ENCODE measurements at regions not wholly inside any gene's neighbourhood (a gene's known extent, or its start where the extent isn't known, plus 50 kb on each side); places are given as distances from the start of the nearest gene placed in this dataset.

DNA sequence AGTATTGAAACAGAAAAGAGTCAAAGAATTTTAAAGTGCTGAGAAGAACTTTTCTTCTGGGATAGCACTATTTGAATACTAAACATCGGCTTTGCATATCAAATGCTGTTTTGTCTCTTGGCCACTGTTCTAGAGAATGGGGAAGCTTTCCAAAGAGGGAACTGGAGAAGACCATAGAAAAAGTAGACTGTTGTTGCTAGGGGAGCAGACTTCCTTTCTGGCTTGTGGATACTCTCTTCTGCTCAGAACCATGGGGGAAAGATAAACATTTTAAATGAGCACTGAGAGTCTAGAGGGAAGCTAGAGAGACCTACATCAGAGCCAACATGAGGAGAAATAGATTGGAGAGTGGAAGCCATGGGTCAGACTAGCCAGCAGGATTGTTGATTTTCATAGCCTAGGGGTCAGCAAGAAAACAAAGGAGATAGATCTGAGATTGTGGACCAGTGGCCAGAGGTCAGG lies 315.7 kb downstream of the KCTD12 start:
- H3K27me3 ChIP-seq = no peaks in the 10 kb centered on the region
- H3K4me1 ChIP-seq = no peaks in the 10 kb centered on the region
- H3K27ac ChIP-seq = no peak overlapping the region
- ATAC-seq = no peak
- no peak overlapping the region for H3K4me3 ChIP-seq
- H3K36me3 ChIP-seq (replicated peaks in 1 of 2; ENCODE audit: insufficient read depth in 1 of 2, low read depth in 2 of 2) = no peaks in the 10 kb centered on the region
- no peak for TF ChIP-seq POLR2A (IDR thresholded peaks at IDR 0.05)
- TF ChIP-seq CTCF (IDR thresholded peaks at IDR 0.05) = no peak
- WGBS, 2 donors = 68 to 81% methylated on average over 1 of the region's 1 CpG
- H3K9me3 ChIP-seq = no peaks in the 10 kb centered on the region
- DNase-seq = no peak
- intact Hi-C loops (cut with DNase I) = no loop called here

GRCh38 chr13:76556627-76557026 lies 329.6 kb downstream of the KCTD12 start:
- Histone ChIP-seq H3K4me3 (no peak overlapping the region), H3K27me3 (no peaks in the 10 kb centered on the region), H3K27ac (no peak overlapping the region), H3K36me3 (replicated peaks in 1 of 2; ENCODE audit: insufficient read depth in 1 of 2, low read depth in 2 of 2) (no peaks in the 10 kb centered on the region), H3K9me3 (no peaks in the 10 kb centered on the region), H3K4me1 (no peaks in the 10 kb centered on the region)
- no peak for ATAC-seq
- intact Hi-C loops (cut with DNase I) = no loop called here
- WGBS, 2 donors = 32 to 39% methylated on average over 1 of the region's 1 CpG
- TF ChIP-seq CTCF (IDR thresholded peaks at IDR 0.05) = no peak
- no peak for TF ChIP-seq POLR2A (IDR thresholded peaks at IDR 0.05)
- DNase-seq = no peak

- DNase-seq = no peak
- Histone ChIP-seq H3K27me3 (no peaks in the 10 kb centered on the region), H3K36me3 (replicated peaks in 1 of 2; ENCODE audit: insufficient read depth in 1 of 2, low read depth in 2 of 2) (no peaks in the 10 kb centered on the region), H3K4me1 (no peaks in the 10 kb centered on the region), H3K4me3 (no peak overlapping the region), H3K9me3 (no peaks in the 10 kb centered on the region), H3K27ac (no peak overlapping the region)
- no peak for ATAC-seq
- intact Hi-C loops (cut with DNase I) = no loop called here
- TF ChIP-seq POLR2A (IDR thresholded peaks at IDR 0.05) (no peak), CTCF (IDR thresholded peaks at IDR 0.05) (no peak)
- WGBS, 2 donors = 37 to 46% methylated on average over 1 of the region's 1 CpG
Observed at GRCh38 chr13:76552807-76553206, 333.4 kb downstream of the KCTD12 start.

DNA sequence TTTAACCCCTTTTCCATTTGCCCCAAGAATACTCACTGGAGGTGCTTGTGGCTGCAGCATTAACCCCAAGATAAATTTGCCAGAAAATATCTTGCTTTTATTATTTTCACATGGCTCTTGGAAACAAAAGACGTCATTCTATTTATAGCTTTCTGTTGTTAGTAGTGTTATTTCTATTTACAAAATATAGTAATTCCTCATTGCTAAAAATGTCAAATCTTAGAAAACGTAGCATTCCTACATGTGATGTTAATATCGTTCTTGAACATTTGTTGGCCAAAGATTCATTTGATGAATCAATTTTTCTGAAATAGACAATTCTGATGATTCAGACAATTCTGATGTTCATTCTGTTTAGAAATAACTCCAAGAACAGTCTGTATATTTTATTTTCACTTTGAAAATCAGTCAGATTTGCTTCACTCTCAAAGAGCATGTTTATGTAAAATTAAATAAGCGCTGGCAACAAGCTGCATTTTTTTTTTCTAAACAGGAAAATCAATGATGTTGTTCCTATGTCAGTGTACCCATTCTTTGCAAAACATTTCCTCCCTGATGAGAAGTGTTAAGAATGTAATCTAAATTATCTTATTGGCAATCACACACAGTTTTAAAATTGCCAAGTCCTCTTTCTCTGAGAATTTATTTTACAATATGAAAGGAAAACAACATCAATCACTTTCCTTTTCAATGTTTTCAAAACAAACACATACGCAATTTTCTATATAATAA lies 334.0 kb downstream of the KCTD12 start:
- Histone ChIP-seq H3K4me3 (no peak overlapping the region), H3K36me3 (replicated peaks in 1 of 2; ENCODE audit: insufficient read depth in 1 of 2, low read depth in 2 of 2) (no peaks in the 10 kb centered on the region), H3K4me1 (no peaks in the 10 kb centered on the region), H3K27me3 (no peaks in the 10 kb centered on the region), H3K9me3 (no peaks in the 10 kb centered on the region), H3K27ac (no peak overlapping the region)
- no peak for DNase-seq
- 39 to 52% methylated on average over 5 of the region's 5 CpGs for WGBS, 2 donors
- intact Hi-C loops (cut with DNase I) = no loop called here
- no peak for TF ChIP-seq CTCF (IDR thresholded peaks at IDR 0.05)
- no peak for TF ChIP-seq POLR2A (IDR thresholded peaks at IDR 0.05)
- no peak for ATAC-seq

- DNase-seq (no peak), ATAC-seq (no peak)
- 55 to 64% methylated on average over 4 of the region's 4 CpGs for WGBS, 2 donors
- Histone ChIP-seq H3K27ac (no peak overlapping the region), H3K9me3 (no peaks in the 10 kb centered on the region), H3K36me3 (replicated peaks in 1 of 2; ENCODE audit: insufficient read depth in 1 of 2, low read depth in 2 of 2) (no peaks in the 10 kb centered on the region), H3K27me3 (no peaks in the 10 kb centered on the region), H3K4me1 (no peaks in the 10 kb centered on the region), H3K4me3 (no peak overlapping the region)
- intact Hi-C loops (cut with DNase I) = no loop called here
- TF ChIP-seq POLR2A (IDR thresholded peaks at IDR 0.05) (no peak), CTCF (IDR thresholded peaks at IDR 0.05) (no peak)
Observed at GRCh38 chr13:76542176-76542575, 344.0 kb downstream of the KCTD12 start.

Data from body of pancreas (tissue), 4 donors.